ENCODE measurements at regions not wholly inside any gene's neighbourhood (a gene's known extent, or its start where the extent isn't known, plus 50 kb on each side); places are given as distances from the start of the nearest gene placed in this dataset.

- TF ChIP-seq EZH2 (IDR thresholded peaks at IDR 0.05), result no peak
- TF ChIP-seq POLR2AphosphoS5 (IDR thresholded peaks at IDR 0.05; ENCODE audit: borderline replicate concordance, low read depth, low read length), result no peak
- TF ChIP-seq FOXP2 (optimal IDR thresholded peaks at IDR 0.05; ENCODE audit: control extremely low read depth, extremely low read length, insufficient read depth), result no peak
Observed at GRCh38 chr20:24804481-24805206, 144.4 kb upstream of the CST7 start.

Measured in SK-N-MC (cell line).